ENCODE measurements at regions not wholly inside any gene's neighbourhood (a gene's known extent, or its start where the extent isn't known, plus 50 kb on each side); places are given as distances from the start of the nearest gene placed in this dataset.

DNA sequence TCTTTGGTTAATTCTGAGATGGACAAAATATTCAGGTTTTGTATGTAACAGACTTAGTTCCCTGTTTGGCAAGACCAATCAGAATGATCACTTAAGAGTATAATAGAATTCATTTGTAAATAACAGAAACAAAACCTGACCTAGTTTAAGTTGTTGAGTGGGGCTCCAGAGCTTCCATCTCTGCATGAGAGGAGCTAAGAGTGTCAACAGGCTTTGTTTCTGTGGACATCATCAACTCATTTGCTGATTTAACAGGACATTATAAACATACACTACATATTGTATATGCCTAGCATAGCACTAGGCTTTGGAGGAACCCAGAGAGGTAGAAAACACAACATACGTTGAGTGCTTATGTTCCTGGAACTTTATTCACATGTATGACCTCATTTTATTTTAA is 75.3 kb upstream of the TRIB2 start:
- ChIA-PET POLR2A (no interaction called here), CTCF (no interaction called here)
- H4K20me1 ChIP-seq (ENCODE audit: control insufficient read depth, insufficient read depth, low read length, poor library complexity, severe bottlenecking): no peaks in the 10 kb centered on the region
- H3K4me3 Mint-ChIP-seq: no peak overlapping the region
- H3K4me1 ChIP-seq (ENCODE audit: control insufficient read depth in 2 of 2, insufficient read depth in 2 of 2, low read length in 2 of 2): no peaks in the 10 kb centered on the region
- no peak overlapping the region for H3K9ac ChIP-seq (ENCODE audit: low read length)
- no peak overlapping the region for H3K27ac ChIP-seq (ENCODE audit: low read length in 2 of 2)
- peaks cover 0 to 10% (median 8%) of the 10 kb centered on the region in 3 donors for H3K9me3 ChIP-seq (ENCODE audit: control extremely low read depth in 1 of 3, control insufficient read depth in 2 of 3, insufficient read depth in 1 of 3, low read length in 2 of 3)
- peaks cover 7% of the 10 kb centered on the region for H3K9me3 Mint-ChIP-seq (ENCODE audit: insufficient read depth)
- no peaks in the 10 kb centered on the region for H3K36me3 ChIP-seq (replicated peaks in 1 of 2; ENCODE audit: control extremely low read depth in 1 of 2, control insufficient read depth in 1 of 2, extremely low read depth in 1 of 2, insufficient read depth in 2 of 2, low read length in 1 of 2)
- ATAC-seq (ENCODE audit: low read depth) (no peak), DNase-seq (no peak)
- TF ChIP-seq EZH2 (IDR thresholded peaks at IDR 0.05; ENCODE audit: borderline replicate concordance, insufficient read depth, low read depth, low read length, poor library complexity, severe bottlenecking): no peak
- TF ChIP-seq, protein P1, sequence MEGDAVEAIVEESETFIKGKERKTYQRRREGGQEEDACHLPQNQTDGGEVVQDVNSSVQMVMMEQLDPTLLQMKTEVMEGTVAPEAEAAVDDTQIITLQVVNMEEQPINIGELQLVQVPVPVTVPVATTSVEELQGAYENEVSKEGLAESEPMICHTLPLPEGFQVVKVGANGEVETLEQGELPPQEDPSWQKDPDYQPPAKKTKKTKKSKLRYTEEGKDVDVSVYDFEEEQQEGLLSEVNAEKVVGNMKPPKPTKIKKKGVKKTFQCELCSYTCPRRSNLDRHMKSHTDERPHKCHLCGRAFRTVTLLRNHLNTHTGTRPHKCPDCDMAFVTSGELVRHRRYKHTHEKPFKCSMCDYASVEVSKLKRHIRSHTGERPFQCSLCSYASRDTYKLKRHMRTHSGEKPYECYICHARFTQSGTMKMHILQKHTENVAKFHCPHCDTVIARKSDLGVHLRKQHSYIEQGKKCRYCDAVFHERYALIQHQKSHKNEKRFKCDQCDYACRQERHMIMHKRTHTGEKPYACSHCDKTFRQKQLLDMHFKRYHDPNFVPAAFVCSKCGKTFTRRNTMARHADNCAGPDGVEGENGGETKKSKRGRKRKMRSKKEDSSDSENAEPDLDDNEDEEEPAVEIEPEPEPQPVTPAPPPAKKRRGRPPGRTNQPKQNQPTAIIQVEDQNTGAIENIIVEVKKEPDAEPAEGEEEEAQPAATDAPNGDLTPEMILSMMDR (IDR thresholded peaks at IDR 0.05): no peak
- 80% methylated on average over 1 of the region's 1 CpG for WGBS (ENCODE audit: insufficient coverage)
- peaks cover 0 to 6% (median 4%) of the 10 kb centered on the region in 4 experiments for H3K27me3 ChIP-seq (replicated peaks in 1 of 4; ENCODE audit: control extremely low read depth in 1 of 4, control insufficient read depth in 3 of 4, insufficient read depth in 4 of 4, low read length in 3 of 4)
- H2AFZ ChIP-seq (ENCODE audit: insufficient read depth, low read depth, low read length, poor library complexity, severe bottlenecking): no peak overlapping the region
- no peaks in the 10 kb centered on the region for H3K79me2 ChIP-seq (ENCODE audit: control insufficient read depth, insufficient read depth, low read length)
- no peaks in the 10 kb centered on the region for H3K4me1 Mint-ChIP-seq
- no peak overlapping the region for H3K27ac Mint-ChIP-seq
- intact Hi-C loops (cut with micrococcal nuclease): no loop called here
- peaks cover 10% of the 10 kb centered on the region for H3K27me3 Mint-ChIP-seq
- no peak overlapping the region for H3K4me2 ChIP-seq (replicated peaks; ENCODE audit: low read depth, low read length, poor library complexity, severe bottlenecking)
- no peak overlapping the region for H3K4me3 ChIP-seq (ENCODE audit: control extremely low read depth in 1 of 5, extremely low read depth in 1 of 5, insufficient read depth in 1 of 5, low read depth in 2 of 5, low read length in 4 of 5)

GRCh38 chr2:12642332-12642731 is 74.4 kb upstream of the TRIB2 start:
- Histone ChIP-seq H3K27ac (ENCODE audit: low read length in 2 of 2) (no peak overlapping the region), H3K4me2 (replicated peaks; ENCODE audit: low read depth, low read length, poor library complexity, severe bottlenecking) (no peak overlapping the region), H3K79me2 (ENCODE audit: control insufficient read depth, insufficient read depth, low read length) (no peaks in the 10 kb centered on the region), H3K9ac (ENCODE audit: low read length) (no peak overlapping the region), H3K9me3 (ENCODE audit: control extremely low read depth in 1 of 3, control insufficient read depth in 2 of 3, insufficient read depth in 1 of 3, low read length in 2 of 3) (peaks cover 0 to 14% (median 12%) of the 10 kb centered on the region in 3 donors), H3K4me3 (ENCODE audit: control extremely low read depth in 1 of 5, extremely low read depth in 1 of 5, insufficient read depth in 1 of 5, low read depth in 2 of 5, low read length in 4 of 5) (no peak overlapping the region), H4K20me1 (ENCODE audit: control insufficient read depth, insufficient read depth, low read length, poor library complexity, severe bottlenecking) (no peaks in the 10 kb centered on the region), H3K27me3 (replicated peaks in 1 of 4; ENCODE audit: control extremely low read depth in 1 of 4, control insufficient read depth in 3 of 4, insufficient read depth in 4 of 4, low read length in 3 of 4) (peaks cover 0 to 6% (median 4%) of the 10 kb centered on the region in 4 experiments), H3K36me3 (replicated peaks in 1 of 2; ENCODE audit: control extremely low read depth in 1 of 2, control insufficient read depth in 1 of 2, extremely low read depth in 1 of 2, insufficient read depth in 2 of 2, low read length in 1 of 2) (no peaks in the 10 kb centered on the region), H2AFZ (ENCODE audit: insufficient read depth, low read depth, low read length, poor library complexity, severe bottlenecking) (no peak overlapping the region), H3K4me1 (ENCODE audit: control insufficient read depth in 2 of 2, insufficient read depth in 2 of 2, low read length in 2 of 2) (no peaks in the 10 kb centered on the region)
- Mint-ChIP-seq H3K27ac (no peak overlapping the region), H3K9me3 (ENCODE audit: insufficient read depth) (peaks cover 10% of the 10 kb centered on the region), H3K4me1 (no peaks in the 10 kb centered on the region), H3K27me3 (peaks cover 10% of the 10 kb centered on the region), H3K4me3 (no peak overlapping the region)
- no peak for DNase-seq
- WGBS (ENCODE audit: insufficient coverage): 96% methylated on average over 5 of the region's 7 CpGs
- no peak for TF ChIP-seq EZH2 (IDR thresholded peaks at IDR 0.05; ENCODE audit: borderline replicate concordance, insufficient read depth, low read depth, low read length, poor library complexity, severe bottlenecking)
- TF ChIP-seq, protein P1 (IDR thresholded peaks at IDR 0.05): no peak
- intact Hi-C loops (cut with micrococcal nuclease): no loop called here
- ATAC-seq (ENCODE audit: low read depth): no peak
- POLR2A ChIA-PET: no interaction called here
- CTCF ChIA-PET: no interaction called here

Data from B cell (primary cell).